ENCODE measurements at regions not wholly inside any gene's neighbourhood (a gene's known extent, or its start where the extent isn't known, plus 50 kb on each side); places are given as distances from the start of the nearest gene placed in this dataset.

DNA sequence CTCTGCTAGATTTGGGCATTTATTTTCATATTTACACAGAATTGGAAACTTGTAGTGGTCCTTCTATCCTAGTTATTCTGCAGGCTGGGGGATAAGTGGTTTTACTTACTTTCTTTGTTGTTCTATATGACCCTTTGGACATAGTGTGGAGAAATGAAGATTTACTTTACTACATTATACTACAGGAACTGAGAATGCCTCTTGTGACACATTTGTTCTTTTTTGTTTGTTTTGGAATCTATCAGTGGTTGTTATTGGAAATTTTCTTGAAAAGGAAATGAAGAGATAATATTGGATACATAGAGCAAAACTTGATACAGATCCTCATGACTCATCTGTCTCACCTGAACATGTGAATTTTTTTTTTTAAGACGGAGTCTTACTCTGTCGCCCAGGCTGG, 146.1 kb upstream of the DPYD start:
- no peak for DNase-seq (ENCODE audit: low read depth)

DNA sequence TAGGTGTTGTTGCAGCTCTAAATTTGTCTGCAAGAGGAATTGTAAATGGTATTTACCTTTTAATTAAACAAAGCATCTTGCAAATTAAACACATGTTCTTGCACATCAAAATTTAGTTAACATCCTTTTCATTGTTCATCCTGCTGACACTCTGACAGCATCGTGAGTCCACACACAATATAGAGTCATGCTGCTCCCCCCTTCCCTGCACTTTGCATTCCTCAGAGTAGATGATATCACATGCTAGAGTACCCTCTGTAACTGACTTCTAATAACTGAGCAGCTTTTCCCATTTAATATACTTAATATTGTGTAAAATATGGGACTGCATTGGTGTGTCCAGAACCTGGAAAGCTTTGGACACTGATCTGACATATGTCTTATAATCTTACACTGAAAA, 138.8 kb upstream of the DPYD start:
- no peak for DNase-seq (ENCODE audit: low read depth)

DNA sequence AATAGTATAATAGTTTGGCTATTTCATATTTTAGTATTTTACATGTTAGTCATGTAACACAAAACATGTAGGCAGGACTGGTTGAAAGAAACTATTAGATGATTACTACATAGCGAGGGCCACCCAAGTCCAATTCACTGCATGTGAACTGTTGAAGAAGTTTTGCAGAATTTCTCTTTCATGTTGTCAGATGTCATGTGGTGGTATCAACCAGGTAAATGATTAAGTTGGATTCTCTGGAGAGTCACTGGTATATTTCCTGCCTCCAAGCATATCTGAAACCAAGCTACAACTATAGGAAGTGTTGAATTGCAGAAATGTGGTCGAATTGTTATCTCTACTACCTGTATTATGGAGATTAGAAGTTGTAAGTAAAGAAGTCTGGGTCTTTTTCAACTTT, 137.8 kb upstream of the DPYD start:
- DNase-seq (ENCODE audit: low read depth) = no peak

DNA sequence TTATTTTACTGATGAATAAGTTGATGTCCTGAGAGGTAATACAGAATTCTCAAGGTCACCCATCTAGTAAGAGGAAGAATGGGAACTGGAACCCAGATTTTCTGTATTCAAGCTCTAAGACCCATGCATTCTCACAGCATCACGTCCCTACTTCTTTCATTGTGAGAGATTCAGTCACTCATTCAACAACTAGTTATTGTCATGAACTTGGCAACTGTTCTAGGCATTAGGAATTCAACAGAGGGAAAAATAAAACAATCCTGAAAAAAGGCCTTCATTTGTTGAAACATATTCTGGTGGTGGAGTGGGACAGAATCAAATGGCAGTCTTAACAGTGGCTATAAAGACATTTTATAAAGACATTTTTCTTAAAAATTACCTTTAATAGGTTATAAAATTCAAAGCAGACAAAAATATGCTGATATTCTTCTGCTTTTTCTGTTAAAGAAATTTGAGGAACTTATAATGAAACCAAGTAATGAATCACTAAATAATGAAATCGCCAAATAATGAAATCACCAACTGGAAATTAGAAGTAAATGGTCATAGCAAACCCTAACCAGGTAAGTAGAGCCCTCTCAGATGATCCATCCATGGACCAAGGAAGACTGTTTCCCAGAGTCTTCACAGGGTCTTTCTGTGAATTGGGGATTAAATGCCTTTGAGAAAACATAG, 136.5 kb upstream of the DPYD start:
- no peak for DNase-seq (ENCODE audit: low read depth)

DNA sequence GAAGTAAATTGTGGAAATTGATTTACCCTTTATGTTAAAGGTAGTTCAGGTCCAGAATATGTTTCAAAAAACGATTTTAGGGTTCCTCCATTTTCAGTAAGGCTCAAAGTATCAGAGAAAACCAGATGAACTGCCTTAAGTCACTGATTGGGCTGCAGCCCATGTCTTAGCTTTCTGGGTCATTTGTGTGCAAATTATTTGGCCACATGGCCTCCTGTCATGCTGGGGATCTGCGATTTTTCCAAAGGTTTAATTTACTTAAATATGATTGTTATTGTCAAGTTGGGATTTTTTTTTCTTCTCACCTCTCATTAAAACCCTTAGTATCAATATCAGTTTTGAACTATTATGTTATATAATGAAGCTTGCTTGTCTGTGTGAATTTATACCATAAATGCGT, 135.9 kb upstream of the DPYD start:
- DNase-seq (ENCODE audit: low read depth) = no peak

DNA sequence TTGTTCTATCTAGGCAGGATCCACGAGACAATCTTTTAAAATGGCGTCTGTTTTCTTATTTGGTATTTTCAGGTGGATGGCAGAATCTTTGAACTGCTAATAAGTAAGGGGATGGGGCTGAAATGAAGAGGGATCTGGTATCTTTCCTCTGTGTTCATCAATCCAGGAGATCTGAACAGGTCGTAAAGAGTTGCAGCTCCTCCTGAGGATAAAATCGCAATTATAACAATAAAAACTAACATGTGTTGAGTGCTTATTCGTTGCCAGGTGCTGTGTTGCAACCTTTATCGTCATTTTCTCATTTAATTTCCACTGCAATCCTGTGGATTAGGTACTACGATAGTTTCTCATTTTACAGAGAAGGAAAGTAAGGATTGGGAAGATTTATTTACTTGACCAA, 134.6 kb upstream of the DPYD start:
- DNase-seq (ENCODE audit: low read depth) = no peak

DNA sequence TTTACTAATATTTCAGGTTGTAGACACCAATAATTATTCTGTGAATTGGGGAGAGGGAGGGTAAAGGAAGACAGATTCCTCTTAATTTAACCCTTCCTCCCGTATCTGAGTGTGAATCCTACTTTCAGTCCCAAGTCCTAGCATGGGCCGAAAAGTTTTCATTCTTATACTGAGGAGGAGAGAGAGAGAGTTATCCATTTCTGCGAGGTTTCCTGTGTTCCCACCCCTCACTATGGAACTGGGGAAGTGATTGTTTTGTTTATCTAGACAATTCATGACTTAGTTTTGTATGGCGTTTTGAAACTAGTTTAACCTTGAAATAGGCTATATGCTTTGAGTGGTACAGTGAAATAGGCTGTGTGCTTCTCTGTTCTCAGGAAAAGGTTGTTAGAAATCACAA, 134.0 kb upstream of the DPYD start:
- no peak for DNase-seq (ENCODE audit: low read depth)

DNA sequence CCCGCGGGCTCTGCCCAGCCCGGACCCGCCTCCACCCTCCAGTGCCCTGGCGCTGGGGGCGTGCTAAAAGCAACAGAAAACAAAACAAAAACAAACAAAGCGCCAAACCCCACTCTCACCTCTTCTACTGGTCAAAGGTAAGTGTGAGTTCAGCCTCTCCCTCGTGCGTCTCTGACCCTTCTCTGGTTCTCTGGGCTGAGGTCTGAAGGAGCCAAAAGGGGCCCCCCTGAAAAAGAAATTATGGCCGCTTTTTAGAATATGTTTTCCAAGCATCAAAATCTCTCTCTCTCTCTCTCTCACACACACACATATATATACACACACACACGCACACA, 133.5 kb upstream of the DPYD start:
- DNase-seq (ENCODE audit: low read depth) = no peak

DNA sequence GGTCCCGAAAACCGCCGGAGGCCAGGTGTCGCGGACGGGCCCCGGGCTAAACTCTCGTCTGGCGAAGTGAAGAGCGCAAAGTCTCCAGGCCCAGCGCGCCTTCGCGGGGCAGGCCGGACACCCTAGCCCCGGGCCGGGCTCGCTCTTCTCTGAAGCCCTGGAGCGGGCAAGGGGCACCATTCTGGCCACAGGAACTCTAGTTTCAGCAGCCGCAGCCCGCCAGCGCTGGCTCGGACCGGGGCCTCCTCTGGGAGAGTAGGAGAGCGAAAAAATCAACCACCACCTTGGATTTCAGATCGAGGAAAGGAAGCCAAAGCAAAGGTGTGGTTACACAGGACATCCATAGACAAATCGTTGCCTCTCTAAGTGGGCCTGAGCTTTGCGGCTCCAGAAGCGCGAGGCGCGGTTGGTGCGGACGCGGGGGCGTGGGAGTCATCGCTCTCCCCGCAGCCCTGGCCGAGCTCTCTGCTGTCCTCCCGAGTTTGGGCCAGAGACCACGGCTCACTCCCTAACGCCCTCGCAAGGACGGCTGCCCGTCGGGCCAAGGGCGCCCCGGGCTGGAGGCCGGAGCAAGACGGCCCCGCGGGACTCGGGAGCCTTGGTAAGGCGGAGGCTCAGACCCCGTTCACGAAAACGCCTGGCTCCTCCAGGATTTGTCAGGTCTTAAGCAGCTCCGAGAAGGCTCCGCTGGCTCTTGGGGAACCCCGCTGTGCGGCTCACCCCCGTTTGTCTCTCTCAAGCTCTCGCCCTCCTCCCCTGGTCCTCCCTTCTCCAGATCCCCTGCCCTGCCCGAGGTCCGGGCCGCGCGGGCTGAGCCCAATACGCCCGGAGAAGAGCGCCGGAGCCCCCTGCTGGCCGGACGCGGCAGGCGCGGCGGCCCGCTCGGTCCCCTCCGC, 132.9 kb upstream of the DPYD start:
- no peak for DNase-seq (ENCODE audit: low read depth)

DNA sequence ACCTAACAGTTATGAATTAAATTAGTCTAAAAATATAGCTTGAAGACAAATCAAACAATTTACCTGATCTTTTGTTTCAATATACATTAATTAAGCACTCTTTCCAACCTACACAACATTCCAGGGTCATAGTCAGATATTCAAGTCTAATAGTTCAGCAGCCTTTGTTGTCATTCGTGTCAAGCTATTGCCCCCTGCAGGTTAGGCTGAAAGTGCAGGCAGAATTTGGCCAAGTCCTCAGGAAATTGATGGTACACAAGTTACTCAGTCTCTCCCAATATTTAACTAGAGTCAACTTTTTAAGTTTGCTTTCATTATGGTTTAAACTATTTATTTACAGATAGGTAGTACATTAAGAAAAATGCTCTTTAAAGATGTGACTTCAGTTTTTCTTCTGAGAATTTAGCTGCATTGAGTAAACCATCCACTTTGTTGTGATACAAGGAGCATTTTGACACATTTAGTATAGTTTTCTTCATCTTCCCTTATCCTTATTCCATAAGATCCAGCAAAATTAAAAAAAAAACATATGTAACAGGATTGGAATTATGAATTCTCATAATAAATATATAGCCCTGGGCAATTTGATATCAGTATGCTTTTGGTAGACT, 130.3 kb upstream of the DPYD start:
- DNase-seq (ENCODE audit: low read depth) = no peak

DNA sequence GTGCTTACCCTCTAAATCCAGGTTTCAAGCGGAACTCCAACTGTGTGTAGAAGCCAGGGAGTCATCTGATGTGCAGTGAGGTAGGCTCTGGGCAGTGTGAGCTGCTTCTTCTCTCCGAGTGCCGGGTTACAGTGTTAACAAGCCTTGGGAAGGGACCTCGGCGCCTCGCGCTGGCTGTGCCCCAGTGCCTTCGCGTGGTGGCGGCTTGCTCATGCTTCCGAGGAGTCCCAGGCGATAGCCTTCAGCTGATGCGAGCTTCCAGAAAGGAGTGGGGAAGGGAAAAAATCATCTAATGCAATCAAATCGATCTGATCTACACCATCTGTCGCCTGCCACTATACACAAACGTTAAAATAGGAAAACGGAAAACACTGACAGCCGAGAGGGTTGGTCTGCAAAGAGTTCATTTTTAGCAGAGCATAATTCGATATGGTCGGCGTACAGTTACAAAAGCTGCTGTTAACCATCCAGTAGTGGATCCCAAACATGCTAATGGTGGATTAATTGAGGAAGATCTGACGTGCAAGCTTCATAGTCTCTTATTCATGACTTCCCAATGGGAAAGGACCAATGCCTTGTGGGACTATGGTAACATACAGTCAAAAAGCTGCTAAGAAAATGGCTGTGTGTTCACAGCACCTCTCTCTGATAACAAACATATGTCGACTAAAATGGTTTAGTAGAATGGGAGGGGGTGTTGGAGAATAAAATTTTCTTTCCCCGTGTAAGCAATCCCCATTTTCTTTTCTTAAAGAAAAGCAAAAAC, 128.7 kb upstream of the DPYD start:
- DNase-seq (ENCODE audit: low read depth) = no peak

DNA sequence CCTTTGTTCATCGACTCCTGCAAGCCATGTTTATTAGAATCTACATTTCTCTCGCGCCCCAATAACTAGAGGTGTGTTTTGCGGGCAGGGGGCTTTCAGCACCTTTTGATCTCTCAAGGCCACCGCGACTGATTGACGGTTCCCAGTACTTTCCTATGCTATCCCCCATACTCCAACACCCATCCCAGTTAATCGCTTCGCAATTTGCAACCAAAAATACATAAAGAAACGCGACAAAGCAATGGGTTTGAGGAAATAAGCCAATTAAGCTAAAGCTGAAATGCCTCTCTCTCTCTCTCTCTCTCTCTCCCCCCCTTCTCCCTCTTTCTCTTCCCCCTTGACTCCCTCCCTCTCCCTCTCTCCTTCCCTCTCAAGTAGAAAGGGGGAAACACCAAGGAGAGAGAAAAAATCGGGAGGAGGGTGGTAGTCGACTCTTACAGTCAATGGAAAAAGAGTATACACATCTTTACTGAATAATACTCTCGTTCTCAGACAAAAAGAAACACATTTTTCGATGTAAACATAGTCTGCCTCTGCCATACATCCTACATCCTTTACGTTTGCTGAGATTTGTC, 128.0 kb upstream of the DPYD start:
- no peak for DNase-seq (ENCODE audit: low read depth)

DNA sequence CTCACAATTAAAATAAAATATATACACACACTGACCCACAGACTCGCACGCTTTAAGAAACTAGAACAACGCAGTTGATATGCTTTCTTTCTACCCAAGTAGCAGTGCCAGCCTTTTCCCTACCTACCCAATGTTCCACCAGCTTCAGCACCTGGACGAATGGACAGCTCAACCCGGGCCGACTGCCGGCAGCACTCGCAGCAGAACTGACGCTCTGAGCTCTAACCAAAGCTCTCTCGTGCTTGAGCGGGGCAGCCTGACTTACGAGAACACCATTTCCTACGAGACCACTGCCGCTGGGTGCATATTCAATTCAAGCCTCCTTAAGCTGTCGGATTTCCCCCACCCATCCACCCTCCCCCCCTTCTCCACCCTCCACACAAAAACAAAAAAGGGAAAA, 127.4 kb upstream of the DPYD start:
- no peak for DNase-seq (ENCODE audit: low read depth)

DNA sequence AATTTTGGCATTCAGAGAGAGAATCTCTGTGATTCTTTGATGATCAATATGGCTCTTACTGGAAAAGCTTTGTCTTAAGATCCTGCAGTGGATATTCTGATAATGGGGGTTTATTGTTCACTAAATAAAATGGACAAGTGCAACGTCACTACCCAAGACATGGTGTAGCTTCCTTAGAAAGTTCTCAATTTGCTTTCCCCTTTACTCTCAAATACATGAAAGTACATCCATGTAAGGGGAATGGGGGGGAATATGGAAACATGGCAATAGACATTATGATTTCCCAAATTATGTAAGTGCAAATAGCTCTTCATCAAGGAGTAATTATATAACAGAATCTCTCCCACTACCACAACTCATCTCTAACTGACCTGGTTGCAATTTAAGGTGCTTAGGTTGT, 126.3 kb upstream of the DPYD start:
- no peak for DNase-seq (ENCODE audit: low read depth)

DNA sequence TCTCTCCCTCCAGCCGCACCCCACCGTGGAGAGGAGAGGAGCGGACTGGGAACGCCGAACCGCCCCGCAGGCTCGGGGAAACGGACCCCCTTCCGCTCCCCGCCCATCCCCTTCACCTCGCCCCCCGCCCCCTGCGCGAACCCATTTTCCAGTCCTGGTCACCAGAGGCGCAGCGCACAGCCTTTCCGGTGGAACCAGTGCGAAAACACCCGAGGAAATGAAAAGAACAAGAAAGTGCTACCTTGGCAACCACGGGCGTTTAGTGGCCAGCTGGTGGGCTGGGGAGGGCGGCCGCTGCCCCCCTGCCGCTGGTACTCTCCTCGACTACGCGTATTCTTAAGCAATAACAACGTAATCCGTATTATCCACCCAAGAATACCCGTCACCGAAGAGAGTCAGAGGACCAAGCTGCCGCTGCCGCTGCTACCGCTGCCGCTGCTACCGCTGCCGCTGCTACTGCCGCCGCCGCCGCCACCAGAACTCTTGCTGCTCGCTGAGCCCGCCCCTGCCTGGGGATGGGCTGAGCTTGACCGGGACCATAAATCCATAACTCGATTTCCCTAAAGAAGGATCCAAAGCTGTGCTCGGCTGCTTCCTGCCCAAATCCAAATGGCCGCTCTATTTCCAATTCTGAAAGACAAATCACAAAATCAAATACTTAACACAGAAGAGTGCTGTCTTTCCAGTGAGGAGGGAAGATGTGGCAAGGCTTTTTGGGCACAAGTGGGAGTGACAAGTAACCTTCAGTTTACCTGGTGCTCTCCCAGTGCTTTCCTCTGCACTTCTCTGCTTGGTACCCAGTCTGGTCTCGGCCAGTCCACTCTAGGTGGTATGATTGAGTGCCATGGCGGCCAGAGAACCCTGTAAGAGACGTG, 125.2 kb upstream of the DPYD start:
- DNase-seq (ENCODE audit: low read depth) = no peak

DNA sequence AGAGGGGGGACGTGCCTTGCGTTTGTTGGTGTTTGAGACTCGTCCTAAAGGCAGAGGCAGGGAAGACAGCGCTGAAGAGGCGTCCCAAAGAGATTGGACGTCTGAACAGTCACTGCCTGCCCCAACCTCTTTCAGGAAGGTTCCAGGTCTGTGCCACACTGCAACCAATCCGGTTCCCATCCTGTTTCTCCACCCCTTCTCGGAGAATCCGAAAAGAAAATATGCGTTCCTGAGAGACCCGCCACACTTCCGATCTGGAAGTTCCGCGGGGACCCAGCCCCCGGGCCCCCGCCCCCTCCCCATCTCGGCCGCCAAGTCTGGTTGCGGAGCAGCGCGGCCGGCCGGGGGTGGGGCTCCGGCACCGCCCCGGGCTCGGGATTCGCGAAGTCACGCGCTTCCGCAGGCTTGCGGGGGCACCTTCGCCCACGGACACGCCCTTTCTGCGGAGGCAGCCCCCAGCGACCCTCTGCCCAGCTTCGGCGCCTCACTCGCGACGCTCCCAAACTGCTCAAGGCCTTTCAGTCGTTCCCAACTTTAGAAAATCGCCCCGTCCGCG, 124.5 kb upstream of the DPYD start:
- no peak for DNase-seq (ENCODE audit: low read depth)

DNA sequence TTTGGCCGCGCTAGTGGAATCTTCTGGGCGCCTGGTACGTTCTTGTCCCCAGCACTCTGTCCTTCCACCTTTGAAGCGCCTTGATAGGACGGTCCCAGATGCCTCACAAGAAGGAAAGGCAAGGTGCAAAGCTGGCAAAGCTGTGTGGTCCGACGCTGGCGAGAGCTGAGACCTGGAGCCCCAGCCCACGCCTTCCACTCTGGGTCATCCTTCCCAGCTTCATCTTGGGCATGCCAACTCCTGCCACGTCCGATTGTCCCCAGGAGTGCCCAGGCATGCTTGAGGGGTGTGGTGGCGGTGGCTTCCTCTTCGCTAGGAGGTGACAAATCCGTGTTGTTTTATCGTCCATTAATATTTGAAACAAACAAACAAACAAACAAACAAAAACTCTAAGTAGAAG, 123.9 kb upstream of the DPYD start:
- no peak for DNase-seq (ENCODE audit: low read depth)

DNA sequence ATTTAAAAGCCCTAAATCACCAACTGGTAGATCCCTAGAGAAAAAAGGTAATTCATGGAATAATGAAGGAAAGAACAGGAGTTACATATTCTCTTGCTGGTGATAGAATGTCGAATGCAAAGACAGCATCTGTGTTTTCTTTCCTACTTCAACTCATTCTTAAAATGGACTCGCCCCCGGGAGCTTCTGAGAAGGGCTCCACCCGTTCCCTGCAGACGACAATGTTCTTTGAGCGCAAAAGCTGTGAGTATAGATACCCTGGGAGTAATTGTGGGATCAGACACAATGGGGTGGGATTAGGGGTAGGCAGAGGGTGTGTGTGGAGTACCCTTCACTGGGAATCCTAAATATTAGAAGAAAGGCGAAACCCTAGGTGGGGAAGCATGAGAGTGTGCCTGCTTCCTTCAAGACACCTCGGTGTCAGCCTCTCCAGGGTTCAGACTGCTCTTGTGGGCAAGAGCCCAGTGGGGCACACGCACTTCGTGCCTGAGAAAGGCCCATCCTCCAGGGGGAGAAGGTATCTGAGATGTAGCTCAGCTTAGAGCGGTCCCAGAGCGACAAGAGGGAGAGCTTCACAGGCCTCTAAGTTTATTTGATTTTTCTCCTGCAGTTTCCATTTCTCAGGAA, 123.3 kb upstream of the DPYD start:
- no peak for DNase-seq (ENCODE audit: low read depth)

DNA sequence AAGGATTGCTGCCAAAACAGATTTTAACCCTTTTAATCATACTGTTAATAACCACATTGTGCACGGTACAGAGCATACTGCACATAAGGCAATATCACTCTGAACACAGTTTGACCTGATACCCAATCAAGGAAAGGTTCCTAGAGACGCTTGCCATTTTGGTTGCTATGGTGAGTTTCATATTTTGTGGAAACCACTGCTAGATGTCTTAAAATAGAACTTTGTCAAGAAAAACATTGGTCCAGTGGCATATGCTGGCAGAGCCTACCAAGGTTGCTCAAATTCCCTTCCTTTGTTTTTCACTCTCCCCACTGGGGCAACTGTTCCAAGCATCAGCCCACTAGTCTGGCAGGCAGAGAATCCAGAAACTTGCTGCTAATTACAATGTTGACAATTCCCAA, 114.8 kb upstream of the DPYD start:
- no peak for DNase-seq (ENCODE audit: low read depth)

DNA sequence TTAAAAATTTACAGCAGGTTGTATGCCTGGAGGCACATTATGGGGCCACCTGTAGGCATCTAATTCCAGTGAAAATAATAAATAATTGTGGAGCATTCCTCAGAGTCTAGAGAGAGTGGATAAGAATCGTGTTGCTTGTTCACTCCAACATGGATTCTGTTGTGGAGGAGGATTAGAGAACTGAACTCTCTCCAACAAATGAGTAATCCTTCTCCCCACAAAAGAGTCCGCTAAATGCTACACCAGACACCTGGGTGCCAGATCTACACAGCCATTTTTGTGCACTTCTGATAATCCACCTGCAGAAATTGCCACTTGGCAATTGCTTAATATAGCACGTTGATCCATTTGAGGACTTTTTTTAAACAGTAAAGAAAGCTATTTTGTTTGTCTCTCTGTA, 113.7 kb upstream of the DPYD start:
- DNase-seq (ENCODE audit: low read depth) = no peak

DNA sequence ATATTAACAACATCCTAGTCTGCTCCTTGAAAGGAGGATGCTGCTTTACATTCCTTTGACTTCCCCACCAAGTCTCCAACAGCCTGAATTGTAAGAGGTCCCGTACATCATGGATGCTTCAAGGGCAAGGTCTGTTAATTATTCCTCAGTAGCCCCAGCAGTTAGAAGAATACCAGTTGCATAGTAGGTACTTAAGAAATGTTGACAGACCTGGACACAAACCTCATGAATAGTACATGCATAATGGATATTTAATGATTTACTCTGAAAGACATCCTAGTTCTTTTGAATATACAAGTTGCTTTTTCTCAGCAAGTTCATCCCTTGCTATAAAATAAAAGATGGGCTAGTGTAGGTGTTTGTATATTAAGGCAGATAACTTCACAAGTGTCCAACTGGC, 112.1 kb upstream of the DPYD start:
- no peak for DNase-seq (ENCODE audit: low read depth)
